SU-DHL-6 (cell line): ENCODE measurements at regions not wholly inside any gene's neighbourhood (a gene's known extent, or its start where the extent isn't known, plus 50 kb on each side); places are given as distances from the start of the nearest gene placed in this dataset.

Experiments
- CTCF ChIP-seq: fragments of 200-600 bp; sonication (generic); IDR thresholded peaks from one replicate; pipeline ENCODE4 v1.5.1; 2017; ENCODE audit warnings: antibody characterized with exemption, mild to moderate bottlenecking, low read length, moderate library complexity; ENCODE audit not compliant: insufficient read depth, poor library complexity, severe bottlenecking
- EZH2phosphoT487 ChIP-seq: fragments of 200-600 bp; sonication (generic), shearing (Covaris generic); conservative IDR thresholded peaks from 2 replicates; pipeline ENCODE4 v1.6.1; 2018; ENCODE audit warnings: mild to moderate bottlenecking, antibody characterized with exemption, low read length, moderate library complexity, mixed read lengths

GRCh38 chr10:113272511-113272910, 280.3 kb upstream of the HABP2 start:
- TF ChIP-seq EZH2phosphoT487 (no peak), CTCF (no peak)
